B cell (primary cell): ENCODE measurements at regions not wholly inside any gene's neighbourhood (a gene's known extent, or its start where the extent isn't known, plus 50 kb on each side); places are given as distances from the start of the nearest gene placed in this dataset.

Source experiments
- ATAC-seq: fragments of 200-7000 bp; cut with Tn5 transposase; one replicate; pipeline ENCODE4 v1.10.0; 2021; ENCODE audit warnings: low read depth, mild to moderate bottlenecking, moderate number of reproducible peaks, moderate library complexity
- CTCF ChIA-PET: fragments of 350-600 bp; sonication (Branson Sonifier 250); formaldehyde crosslinking; loops from one replicate; lab custom pipeline; 2021; ENCODE audit warnings: antibody characterized with exemption, inconsistent platforms; lab: Charles Lee
- POLR2A ChIA-PET: fragments of 350-600 bp; sonication (Branson Sonifier 250); formaldehyde crosslinking; loops from one replicate; lab custom pipeline; 2021; ENCODE audit warnings: antibody characterized with exemption; lab: Charles Lee
- DNase-seq: peaks from one replicate; pipeline ENCODE4 v3.0.0; 2013
- H2AFZ ChIP-seq: 2 replicates; pipeline ENCODE4 v1.6.1; 2012; ENCODE audit warnings: mild to moderate bottlenecking, low read depth, low read length; ENCODE audit not compliant: insufficient read depth, poor library complexity, severe bottlenecking
- H3K27ac ChIP-seq, 2 donors: 1 replicate in 1 of 2; 2 replicates in 1 of 2; pipeline ENCODE4 v1.5.1; 2012 to 2013; ENCODE audit warnings: low read length in 2 of 2, mild to moderate bottlenecking in 2 of 2, moderate library complexity in 1 of 2
- H3K27me3 ChIP-seq, 4 experiments: fragments of 200-600 bp in 1 of 4; sonication (generic) in 1 of 4; replicated peaks in 1 of 4; 1 replicate in 2 of 4; 2 replicates in 2 of 4; pipeline versions ENCODE4 v1.6.1 to v1.7.0; 2013 to 2016; ENCODE audit warnings: low read length in 3 of 4, mild to moderate bottlenecking in 2 of 4, mixed read lengths in 1 of 4, moderate library complexity in 1 of 4; ENCODE audit not compliant: insufficient read depth in 4 of 4, control insufficient read depth in 3 of 4; ENCODE audit errors: control extremely low read depth in 1 of 4
- H3K36me3 ChIP-seq, 2 experiments: replicated peaks in 1 of 2; 1 replicate in 1 of 2; 2 replicates in 1 of 2; pipeline versions ENCODE4 v1.6.1 to v1.7.1; 2013; ENCODE audit warnings: low read length in 1 of 2; ENCODE audit not compliant: insufficient read depth in 2 of 2, control insufficient read depth in 1 of 2; ENCODE audit errors: control extremely low read depth in 1 of 2, extremely low read depth in 1 of 2
- H3K4me1 ChIP-seq, 2 donors: fragments of 200-600 bp in 1 of 2; sonication (generic) in 1 of 2; 1 replicate in 1 of 2; 2 replicates in 1 of 2; pipeline versions ENCODE4 v1.5.1 to v1.6.1; 2013 to 2017; ENCODE audit warnings: low read length in 2 of 2; ENCODE audit not compliant: control insufficient read depth in 2 of 2, insufficient read depth in 2 of 2
- H3K4me2 ChIP-seq: replicated peaks from 2 replicates; pipeline ENCODE3; 2012; ENCODE audit warnings: mild to moderate bottlenecking, low read depth, low read length; ENCODE audit not compliant: poor library complexity, severe bottlenecking
- H3K4me3 ChIP-seq, 5 experiments: fragments of 200-600 bp in 1 of 5; sonication (generic) in 1 of 5; 1 replicate in 3 of 5; 2 replicates in 2 of 5; pipeline versions ENCODE4 v1.5.1 to v1.7.0; 2011 to 2016; ENCODE audit warnings: low read length in 4 of 5, mild to moderate bottlenecking in 4 of 5, low read depth in 2 of 5, control low read depth in 1 of 5, moderate library complexity in 1 of 5; ENCODE audit not compliant: insufficient read depth in 1 of 5; ENCODE audit errors: control extremely low read depth in 1 of 5, extremely low read depth in 1 of 5
- H3K79me2 ChIP-seq: fragments of 200-600 bp; sonication (generic); one replicate; pipeline ENCODE4 v1.6.0; 2016; ENCODE audit warnings: low read length; ENCODE audit not compliant: control insufficient read depth, insufficient read depth
- H3K9ac ChIP-seq: fragments of 200-600 bp; sonication (generic); 2 replicates; pipeline ENCODE4 v1.6.1; 2017; ENCODE audit warnings: mild to moderate bottlenecking, low read length, moderate library complexity
- H3K9me3 ChIP-seq, 3 donors: one replicate each; pipeline versions ENCODE4 v1.6.1 to v1.7.1; 2013; ENCODE audit warnings: low read length in 2 of 3; ENCODE audit not compliant: control insufficient read depth in 2 of 3, insufficient read depth in 1 of 3; ENCODE audit errors: control extremely low read depth in 1 of 3
- H4K20me1 ChIP-seq: 2 replicates; pipeline ENCODE4 v1.6.0; 2012; ENCODE audit warnings: mild to moderate bottlenecking, low read length; ENCODE audit not compliant: insufficient read depth, control insufficient read depth, poor library complexity, severe bottlenecking
- H3K27ac Mint-ChIP-seq: one replicate; pipeline ENCODE4 v1.8.0; 2021; ENCODE audit warnings: mixed read lengths
- H3K27me3 Mint-ChIP-seq: one replicate; pipeline ENCODE4 v1.8.0; 2021; ENCODE audit warnings: mixed read lengths
- H3K4me1 Mint-ChIP-seq: one replicate; pipeline ENCODE4 v1.8.0; 2021; ENCODE audit warnings: mixed read lengths
- H3K4me3 Mint-ChIP-seq: one replicate; pipeline ENCODE4 v1.8.0; 2021; ENCODE audit warnings: mixed read lengths
- H3K9me3 Mint-ChIP-seq: one replicate; pipeline ENCODE4 v1.8.0; 2022; ENCODE audit warnings: mixed read lengths; ENCODE audit not compliant: insufficient read depth
- EZH2 ChIP-seq: IDR thresholded peaks from 2 replicates; pipeline ENCODE4 v1.6.1; 2012; ENCODE audit warnings: borderline replicate concordance, low read depth, mild to moderate bottlenecking, moderate library complexity, low read length; ENCODE audit not compliant: insufficient read depth, poor library complexity, severe bottlenecking
- WGBS: methylation state at CpG from one replicate; pipeline ENCODE4 v1.1.5; 2013; ENCODE audit warnings: missing lambda C conversion rate; ENCODE audit not compliant: insufficient coverage; 5-methylcytosine and 5-hydroxymethylcytosine counted together
- intact Hi-C: fragments of 100-400 bp; cut with micrococcal nuclease; formaldehyde crosslinking; loops from one replicate; pipeline ENCODE4 v1.10.0; 2022
- TF ChIP-seq, protein P1 (sequence below): fragments of 200-600 bp; IDR thresholded peaks from one replicate; pipeline ENCODE4 v1.8.0; 2022; ENCODE audit warnings: antibody characterized with exemption, mild to moderate bottlenecking

DNA sequence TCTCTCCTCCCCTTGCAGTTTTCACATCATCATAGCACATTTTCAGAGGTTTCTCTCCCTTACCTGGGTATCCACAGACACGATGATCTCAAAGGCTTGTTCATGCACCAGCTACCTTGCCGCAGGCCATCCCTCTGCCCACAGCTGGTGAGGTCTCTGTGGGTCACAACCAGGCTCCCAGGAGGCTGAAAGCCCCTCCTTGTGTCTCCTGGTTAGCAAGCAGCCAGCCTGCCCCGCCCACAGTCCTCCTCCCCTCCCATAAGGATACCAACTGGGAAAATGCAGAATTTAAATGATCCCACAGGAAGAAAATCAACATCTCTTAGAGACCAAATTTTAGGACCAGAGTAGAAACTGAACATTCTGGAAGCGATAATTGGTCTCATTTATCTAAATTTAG is 213.5 kb upstream of the PPP2R3A start:
- no peak for DNase-seq
- Mint-ChIP-seq H3K4me3 (no peak overlapping the region), H3K27ac (no peak overlapping the region), H3K9me3 (no peaks in the 10 kb centered on the region), H3K27me3 (peaks cover 9% of the 10 kb centered on the region), H3K4me1 (no peaks in the 10 kb centered on the region)
- no peak overlapping the region for H3K27ac ChIP-seq
- no peaks in the 10 kb centered on the region for H4K20me1 ChIP-seq
- no peaks in the 10 kb centered on the region for H3K36me3 ChIP-seq
- 81% methylated on average over 3 of the region's 4 CpGs for WGBS
- H3K4me3 ChIP-seq, result no peak overlapping the region
- no peaks in the 10 kb centered on the region for H3K27me3 ChIP-seq
- no peak overlapping the region for H3K9ac ChIP-seq
- ChIA-PET POLR2A (no interaction called here), CTCF (no interaction called here)
- no peaks in the 10 kb centered on the region for H3K79me2 ChIP-seq
- no peak overlapping the region for H2AFZ ChIP-seq
- ATAC-seq, result no peak
- TF ChIP-seq, protein P1, sequence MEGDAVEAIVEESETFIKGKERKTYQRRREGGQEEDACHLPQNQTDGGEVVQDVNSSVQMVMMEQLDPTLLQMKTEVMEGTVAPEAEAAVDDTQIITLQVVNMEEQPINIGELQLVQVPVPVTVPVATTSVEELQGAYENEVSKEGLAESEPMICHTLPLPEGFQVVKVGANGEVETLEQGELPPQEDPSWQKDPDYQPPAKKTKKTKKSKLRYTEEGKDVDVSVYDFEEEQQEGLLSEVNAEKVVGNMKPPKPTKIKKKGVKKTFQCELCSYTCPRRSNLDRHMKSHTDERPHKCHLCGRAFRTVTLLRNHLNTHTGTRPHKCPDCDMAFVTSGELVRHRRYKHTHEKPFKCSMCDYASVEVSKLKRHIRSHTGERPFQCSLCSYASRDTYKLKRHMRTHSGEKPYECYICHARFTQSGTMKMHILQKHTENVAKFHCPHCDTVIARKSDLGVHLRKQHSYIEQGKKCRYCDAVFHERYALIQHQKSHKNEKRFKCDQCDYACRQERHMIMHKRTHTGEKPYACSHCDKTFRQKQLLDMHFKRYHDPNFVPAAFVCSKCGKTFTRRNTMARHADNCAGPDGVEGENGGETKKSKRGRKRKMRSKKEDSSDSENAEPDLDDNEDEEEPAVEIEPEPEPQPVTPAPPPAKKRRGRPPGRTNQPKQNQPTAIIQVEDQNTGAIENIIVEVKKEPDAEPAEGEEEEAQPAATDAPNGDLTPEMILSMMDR, result no peak
- TF ChIP-seq EZH2, result no peak
- no peaks in the 10 kb centered on the region for H3K4me1 ChIP-seq
- intact Hi-C loops, result no loop called here
- peaks cover 0 to 2% (median 0%) of the 10 kb centered on the region in 3 donors for H3K9me3 ChIP-seq
- no peak overlapping the region for H3K4me2 ChIP-seq

DNA sequence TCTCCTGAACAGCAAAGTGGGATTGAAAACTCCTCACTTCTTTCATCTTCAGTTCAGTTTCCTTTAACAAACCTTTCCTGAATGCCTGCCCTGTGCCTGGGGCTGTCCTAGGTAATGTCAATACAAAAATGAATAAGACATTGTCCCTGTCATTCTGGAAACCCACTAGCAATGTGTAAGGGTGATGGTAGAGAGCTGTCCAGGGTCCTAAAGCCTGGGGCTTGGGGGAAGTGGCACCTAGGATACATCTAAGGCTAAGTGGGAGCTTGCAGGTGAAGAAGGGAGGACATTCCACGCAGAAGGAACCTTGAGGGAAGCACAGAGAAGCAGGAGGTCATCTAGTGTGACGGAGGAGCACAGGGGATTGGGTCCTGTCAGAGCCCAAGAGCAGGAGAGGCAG is 212.7 kb upstream of the PPP2R3A start:
- ChIA-PET CTCF (no interaction called here), POLR2A (no interaction called here)
- no peaks in the 10 kb centered on the region for H3K4me1 Mint-ChIP-seq
- H4K20me1 ChIP-seq, result no peaks in the 10 kb centered on the region
- peaks cover 9% of the 10 kb centered on the region for H3K27me3 Mint-ChIP-seq
- H3K9ac ChIP-seq, result no peak overlapping the region
- no peak overlapping the region for H3K4me3 Mint-ChIP-seq
- H3K36me3 ChIP-seq, result no peaks in the 10 kb centered on the region
- H3K9me3 ChIP-seq, result peaks cover 0 to 2% (median 0%) of the 10 kb centered on the region in 3 donors
- intact Hi-C loops, result no loop called here
- H3K27ac ChIP-seq, result no peak overlapping the region
- H3K9me3 Mint-ChIP-seq, result no peaks in the 10 kb centered on the region
- 69% methylated on average over 2 of the region's 2 CpGs for WGBS
- no peaks in the 10 kb centered on the region for H3K27me3 ChIP-seq
- H2AFZ ChIP-seq, result no peak overlapping the region
- DNase-seq, result no peak
- no peak for ATAC-seq
- no peaks in the 10 kb centered on the region for H3K79me2 ChIP-seq
- H3K4me2 ChIP-seq, result no peak overlapping the region
- TF ChIP-seq EZH2, result no peak
- TF ChIP-seq, protein P1, result no peak
- H3K4me1 ChIP-seq, result no peaks in the 10 kb centered on the region
- H3K4me3 ChIP-seq, result no peak overlapping the region
- H3K27ac Mint-ChIP-seq, result no peak overlapping the region
